ENCODE measurements at regions not wholly inside any gene's neighbourhood (a gene's known extent, or its start where the extent isn't known, plus 50 kb on each side); places are given as distances from the start of the nearest gene placed in this dataset.
A peak's percentile ranks its signal among the peaks of the same experiment; 100 is the strongest.

GRCh38 chr9:107973451-107973850 lies 483.9 kb upstream of the KLF4 start (continued):
- TF ChIP-seq ZBTB33 (IDR thresholded peaks at IDR 0.05), result no peak
- no peak for TF ChIP-seq FOXA1 (IDR thresholded peaks at IDR 0.05)

GRCh38 chr9:107972346-107972745 lies 482.8 kb upstream of the KLF4 start:
- WGBS, result 70% methylated on average over 7 of the region's 7 CpGs
- Histone ChIP-seq H3K9ac (ENCODE audit: low read depth in 1 of 2, low read length in 2 of 2) (no peak overlapping the region), H3K4me3 (ENCODE audit: low read depth in 1 of 3, low read length in 3 of 3) (no peak overlapping the region), H3K4me1 (ENCODE audit: control insufficient read depth in 4 of 4, insufficient read depth in 4 of 4, low read length in 3 of 4) (no peaks in the 10 kb centered on the region), H3K27me3 (ENCODE audit: control insufficient read depth in 4 of 4, insufficient read depth in 4 of 4, low read length in 3 of 4) (no peaks in the 10 kb centered on the region), H3K9me3 (ENCODE audit: control insufficient read depth in 4 of 4, low read length in 3 of 4) (no peaks in the 10 kb centered on the region), H3K27ac (ENCODE audit: low read depth in 1 of 2, low read length in 2 of 2) (no peak overlapping the region), H3K36me3 (ENCODE audit: control insufficient read depth in 4 of 4, insufficient read depth in 3 of 4, low read depth in 1 of 4, low read length in 3 of 4) (no peaks in the 10 kb centered on the region)
- TF ChIP-seq GABPA (IDR thresholded peaks at IDR 0.05 in 1 of 2, conservative IDR thresholded peaks at IDR 0.05 in 1 of 2) (no peak), YY1 (IDR thresholded peaks at IDR 0.05) (no peak), RXRA (IDR thresholded peaks at IDR 0.05) (no peak), ZBTB33 (IDR thresholded peaks at IDR 0.05) (no peak), TAF1 (conservative IDR thresholded peaks at IDR 0.05) (no peak)
- DNase-seq (ENCODE audit: low spot score), result no peak

- Histone ChIP-seq H3K4me1 (ENCODE audit: control insufficient read depth in 4 of 4, insufficient read depth in 4 of 4, low read length in 3 of 4) (no peaks in the 10 kb centered on the region), H3K9me3 (ENCODE audit: control insufficient read depth in 4 of 4, low read length in 3 of 4) (no peaks in the 10 kb centered on the region), H3K27ac (ENCODE audit: low read depth in 1 of 2, low read length in 2 of 2) (no peak overlapping the region)
These were observed 481.7 kb upstream of the KLF4 start for GRCh38 chr9:107971241-107971640.

More at GRCh38 chr9:107971241-107971640, 481.7 kb upstream of the KLF4 start:
- TF ChIP-seq RXRA (IDR thresholded peaks at IDR 0.05) (peak in 1 of 2 donors; percentile 14), TAF1 (conservative IDR thresholded peaks at IDR 0.05) (no peak), ZBTB33 (IDR thresholded peaks at IDR 0.05) (no peak), SP1 (IDR thresholded peaks at IDR 0.05) (no peak), MAX (IDR thresholded peaks at IDR 0.05) (no peak), FOXA1 (IDR thresholded peaks at IDR 0.05) (no peak)
- no peak for DNase-seq (ENCODE audit: low spot score)
- Histone ChIP-seq H3K4me3 (ENCODE audit: low read depth in 1 of 3, low read length in 3 of 3) (no peak overlapping the region), H3K36me3 (ENCODE audit: control insufficient read depth in 4 of 4, insufficient read depth in 3 of 4, low read depth in 1 of 4, low read length in 3 of 4) (no peaks in the 10 kb centered on the region), H3K27me3 (ENCODE audit: control insufficient read depth in 4 of 4, insufficient read depth in 4 of 4, low read length in 3 of 4) (no peaks in the 10 kb centered on the region), H3K9ac (ENCODE audit: low read depth in 1 of 2, low read length in 2 of 2) (no peak overlapping the region)
